HG02763 (cell line): ENCODE measurements at regions not wholly inside any gene's neighbourhood (a gene's known extent, or its start where the extent isn't known, plus 50 kb on each side); places are given as distances from the start of the nearest gene placed in this dataset.
A peak's percentile ranks its signal among the peaks of the same experiment; 100 is the strongest.

Source experiments
- ATAC-seq: cut with Tn5 transposase; IDR thresholded peaks from one replicate; pipeline ENCODE4 v1.9.1; 2021; ENCODE audit warnings: mild to moderate bottlenecking, moderate library complexity; ENCODE audit not compliant: unreplicated experiment

DNA sequence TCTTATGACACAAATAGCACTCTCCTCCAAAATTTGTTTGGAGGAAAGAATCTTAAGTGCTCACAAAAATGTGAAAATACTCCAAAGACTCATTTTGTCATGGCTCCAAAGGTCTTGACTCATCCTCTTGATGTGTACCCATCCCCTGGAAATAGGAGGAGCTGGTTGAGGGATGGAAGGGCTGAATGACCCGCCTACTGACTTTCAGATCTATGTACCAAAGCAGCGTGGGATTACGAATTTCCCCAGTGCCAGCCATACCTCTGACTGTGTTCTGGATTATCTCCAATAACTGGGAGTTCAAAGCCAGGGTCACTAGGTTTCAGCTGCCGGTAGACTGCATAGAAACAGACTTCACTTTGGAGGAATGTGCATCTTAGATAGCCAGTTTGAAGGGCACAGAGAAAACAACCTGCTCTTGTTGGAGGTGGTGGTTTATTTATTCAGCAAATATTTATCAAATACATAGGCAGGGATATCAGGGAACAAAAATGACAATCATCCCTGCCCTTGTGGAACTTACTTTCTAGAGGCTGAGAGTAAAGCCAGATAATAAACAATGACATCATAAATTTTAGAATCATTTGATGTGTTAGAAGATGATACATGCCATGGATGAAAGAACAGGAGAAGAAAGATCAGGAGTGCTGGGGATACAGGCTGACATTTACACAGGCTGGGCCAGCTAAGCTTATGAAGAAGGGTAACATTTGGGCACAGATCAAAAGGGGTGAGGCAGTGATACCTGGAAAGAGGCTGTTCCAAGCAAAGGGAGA is 246.6 kb downstream of the TBXT start:
- no peak for ATAC-seq

DNA sequence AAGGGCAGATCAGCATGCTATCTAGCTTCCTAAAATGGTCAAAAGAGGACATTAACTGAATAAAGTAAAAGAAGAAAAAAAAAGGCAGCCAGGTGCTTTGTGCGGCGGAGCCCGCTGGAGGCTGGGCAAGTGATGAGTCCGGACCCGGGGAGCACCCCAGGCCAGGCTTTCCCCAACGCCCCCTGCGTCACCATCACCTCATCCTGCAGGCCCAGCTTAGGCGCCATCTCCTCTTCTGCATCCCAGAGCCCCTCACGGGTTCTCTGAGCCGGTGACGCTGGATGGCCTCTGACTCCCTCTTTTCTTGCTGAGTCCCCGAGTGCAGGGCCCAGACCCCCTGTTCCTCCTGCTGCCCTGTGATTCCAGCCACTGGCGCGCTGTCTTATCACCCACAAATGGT is 250.1 kb downstream of the TBXT start:
- no peak for ATAC-seq

DNA sequence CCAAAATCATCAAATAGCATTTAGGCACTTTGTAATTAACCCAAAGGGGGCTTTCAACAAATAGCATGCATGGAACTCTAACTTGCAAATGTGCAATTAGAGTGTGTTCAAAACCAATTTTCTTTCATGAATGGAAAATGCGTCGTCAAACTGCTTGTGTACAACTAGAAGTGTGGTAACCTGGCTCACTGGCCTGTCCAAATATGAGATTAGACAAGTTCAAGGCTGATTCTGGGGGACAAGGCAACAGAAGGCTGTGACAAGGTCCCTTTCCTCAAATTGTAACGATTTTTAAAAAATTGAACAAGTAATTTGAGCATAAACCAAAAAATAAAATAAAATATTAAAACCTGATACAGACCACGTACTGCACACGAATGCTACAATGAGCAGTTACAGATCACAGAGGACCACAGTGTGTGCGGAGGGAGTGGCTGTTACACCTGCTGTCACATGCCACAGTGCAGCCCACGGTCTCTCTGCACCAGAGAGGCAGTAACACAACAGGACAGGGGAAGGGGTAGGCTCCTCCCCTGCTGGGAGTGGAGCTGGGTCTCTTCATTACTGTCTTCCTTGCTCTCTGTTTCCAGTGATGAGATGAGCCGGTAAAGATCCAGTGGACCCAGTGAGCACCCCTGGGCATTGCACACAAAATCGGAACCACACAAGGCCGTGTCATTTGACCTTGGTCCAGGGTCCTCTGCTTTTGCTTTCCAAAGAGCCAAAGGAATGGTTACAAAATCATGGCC is 252.2 kb upstream of the PDE10A start:
- no peak for ATAC-seq

DNA sequence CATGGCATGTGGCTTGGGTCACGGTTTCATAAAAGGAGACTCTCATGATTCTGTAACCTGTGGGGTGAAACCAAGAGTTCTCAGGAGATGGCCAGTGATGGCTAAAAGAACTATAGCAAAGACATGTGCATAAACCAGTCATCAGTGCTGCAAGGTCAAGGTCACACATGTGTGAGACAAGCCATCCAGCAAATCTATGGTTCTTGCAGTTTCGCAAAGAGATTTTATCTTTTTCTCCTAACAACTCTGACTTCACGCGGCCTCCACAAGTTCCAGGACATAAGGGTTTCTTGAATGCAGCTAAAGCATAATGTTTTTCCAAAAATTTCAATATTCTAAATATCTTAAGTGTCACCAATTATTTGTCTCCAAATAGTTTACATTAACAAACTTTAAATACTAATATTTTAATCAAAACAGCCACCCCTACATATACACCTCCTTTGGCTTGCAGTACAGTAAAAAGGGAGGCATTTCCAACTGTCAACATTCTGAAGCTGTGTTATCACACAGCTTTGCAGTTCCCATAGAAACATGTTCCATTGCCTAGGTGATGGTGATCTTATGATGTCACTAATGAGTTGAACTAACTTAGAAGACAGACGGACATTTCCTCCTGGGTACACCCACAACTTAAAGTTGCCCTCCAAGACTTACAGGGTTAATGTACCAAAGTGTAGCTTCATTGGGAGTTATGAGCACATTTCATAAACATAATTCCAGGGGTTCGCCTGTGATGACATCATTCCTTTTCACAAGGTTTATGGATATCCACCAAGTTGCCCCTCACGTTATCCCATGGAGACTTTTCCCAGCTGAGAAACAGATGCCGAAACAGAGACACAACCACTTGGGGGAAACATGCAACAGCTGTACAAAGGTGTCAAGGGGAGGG is 250.9 kb upstream of the PDE10A start:
- no peak for ATAC-seq

DNA sequence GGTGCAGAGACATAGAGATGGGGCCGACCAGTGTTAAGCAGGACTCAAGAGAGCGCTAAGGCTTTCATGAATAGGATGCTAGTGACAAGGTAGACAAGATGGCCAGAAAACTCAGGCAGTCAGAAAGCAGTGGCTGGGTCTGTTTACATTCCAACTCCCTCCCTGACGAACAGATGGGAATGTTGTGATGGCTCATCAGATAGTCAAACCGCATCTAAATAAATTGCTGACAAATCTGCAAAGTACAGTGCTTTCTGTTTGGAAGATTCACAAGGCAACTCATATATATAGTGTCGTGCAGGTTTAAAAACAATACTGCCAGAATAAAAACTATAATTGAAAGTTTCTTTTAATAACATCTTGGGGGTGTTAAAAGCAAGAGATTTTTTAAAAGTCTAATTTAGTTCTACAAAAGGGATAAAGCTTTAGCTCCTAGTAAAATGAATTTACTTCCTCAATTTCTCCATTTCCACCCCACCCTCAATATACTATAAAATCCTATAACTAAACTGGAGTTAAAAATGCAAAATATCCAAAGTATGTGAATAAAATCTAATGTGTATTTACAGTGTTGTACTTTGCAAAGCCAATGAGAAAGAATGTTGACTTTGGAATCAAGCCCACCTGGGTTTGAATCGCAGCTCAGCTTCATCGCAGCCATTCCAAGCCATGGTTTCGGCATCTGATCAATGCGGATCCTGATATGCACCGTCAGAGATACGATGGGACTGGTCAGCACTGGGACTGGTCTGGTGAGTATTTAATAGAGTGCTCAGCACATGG is 247.3 kb upstream of the PDE10A start:
- ATAC-seq: no peak

DNA sequence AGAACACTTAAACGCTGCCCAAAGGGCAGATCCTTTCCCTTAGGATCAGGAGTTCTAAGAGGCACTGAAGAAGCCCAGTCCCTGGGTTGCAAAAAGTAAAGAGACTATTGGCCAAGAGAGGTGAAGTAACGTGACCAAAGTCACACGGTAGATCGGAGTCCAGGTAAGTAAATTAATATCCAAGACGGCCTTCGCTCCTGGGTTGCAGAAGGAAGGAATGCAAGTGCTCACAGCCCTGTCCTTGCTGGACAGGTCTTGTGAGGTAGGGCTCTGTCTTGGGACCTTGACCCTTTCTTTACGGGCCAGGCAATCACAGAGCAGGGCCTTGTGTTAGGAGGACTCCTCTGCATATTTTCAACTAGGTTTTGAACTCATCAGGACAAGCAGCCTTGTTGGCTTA is 243.7 kb upstream of the PDE10A start:
- ATAC-seq: no peak

DNA sequence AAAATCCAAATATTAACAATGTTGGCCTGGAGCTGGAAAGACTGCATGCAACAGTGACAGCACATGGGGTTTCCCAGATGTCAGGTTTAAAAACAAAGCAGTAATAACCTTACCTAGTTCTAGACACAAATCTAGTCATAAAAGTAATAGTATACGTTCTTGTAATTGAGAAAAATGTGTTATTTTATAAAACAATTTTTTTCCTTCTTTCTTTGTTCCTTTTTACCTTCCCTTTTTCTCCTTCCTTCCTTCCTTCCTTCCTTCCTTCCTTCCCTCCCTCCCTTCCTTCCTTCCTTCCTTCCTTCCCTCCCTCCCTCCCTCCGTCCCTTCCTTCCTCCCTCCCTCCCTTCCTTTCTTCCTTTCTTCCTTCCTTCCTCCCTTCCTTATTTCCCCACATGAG is 242.7 kb upstream of the PDE10A start:
- no peak for ATAC-seq

DNA sequence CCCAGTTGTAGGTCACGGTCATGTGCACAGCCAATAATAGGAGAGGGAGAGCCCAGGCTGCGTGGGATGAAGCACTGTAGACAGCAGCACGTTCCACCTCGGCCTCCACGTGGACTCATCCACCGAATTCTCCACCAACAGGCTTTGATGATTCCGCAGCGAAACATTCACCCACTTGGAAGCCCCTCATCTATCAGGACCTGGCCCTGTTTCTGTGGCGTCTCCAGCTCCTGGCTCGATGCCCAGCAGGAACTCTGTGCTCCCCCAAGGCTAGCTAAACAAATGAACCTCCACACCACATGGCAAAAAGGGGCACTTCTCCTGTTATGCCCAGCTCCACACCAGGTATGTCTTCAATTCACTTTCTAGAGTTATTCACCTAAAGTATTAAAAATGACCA is 237.9 kb upstream of the PDE10A start:
- ATAC-seq: no peak

DNA sequence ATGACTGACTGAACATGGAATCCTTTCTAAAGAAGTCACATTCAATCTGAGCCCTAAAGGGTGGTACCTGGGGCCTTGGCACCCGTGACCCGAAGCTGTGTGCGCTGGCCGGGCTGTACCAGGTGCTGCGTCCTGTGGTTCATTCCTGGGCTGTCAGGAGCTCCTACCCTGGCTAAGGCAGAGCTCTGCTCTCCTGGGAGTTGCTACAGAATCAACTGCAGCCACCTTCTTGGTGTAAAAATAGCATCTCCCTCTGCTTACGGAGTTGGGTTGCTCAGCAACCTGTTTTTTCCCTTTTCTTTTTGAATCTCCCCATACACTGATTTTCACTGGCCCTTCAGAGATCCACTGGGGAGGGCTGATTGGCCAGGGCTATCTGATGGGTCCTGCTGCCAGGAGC is 236.6 kb upstream of the PDE10A start:
- no peak for ATAC-seq

DNA sequence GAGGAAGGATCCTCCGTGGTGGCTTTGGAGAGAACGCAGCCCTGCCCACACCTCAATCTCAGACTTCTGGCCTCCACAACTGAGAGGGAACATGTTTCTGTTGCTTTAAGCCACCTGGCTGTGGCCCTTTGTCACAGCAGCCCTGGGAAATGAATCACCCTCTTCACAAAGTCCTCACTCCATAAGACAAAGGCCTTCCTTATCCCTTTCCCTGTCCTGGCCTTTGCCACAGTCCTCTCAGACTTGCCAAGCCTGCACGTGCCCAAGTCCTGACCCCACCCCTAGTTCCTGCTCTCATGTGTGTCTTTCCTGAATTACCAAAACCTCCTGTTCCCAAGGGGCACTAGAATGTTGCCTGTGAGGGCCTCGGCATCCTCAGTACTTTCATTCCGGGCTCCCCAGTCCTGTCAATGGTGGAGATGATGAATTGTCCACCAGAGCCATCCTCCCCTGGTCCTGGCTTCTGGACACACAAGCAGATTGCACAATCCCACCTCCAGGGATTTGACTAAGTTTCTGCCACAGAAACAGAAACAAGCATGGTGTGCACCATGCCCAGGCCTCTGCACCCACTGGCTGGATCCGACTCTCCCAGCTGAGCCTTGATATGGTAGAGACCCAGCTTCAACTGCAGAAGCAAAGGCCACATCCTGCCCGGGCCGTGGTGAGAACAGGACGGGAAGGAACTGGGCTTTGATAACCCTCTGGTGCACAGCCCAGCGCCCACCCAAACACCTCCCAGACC is 232.6 kb upstream of the PDE10A start:
- no peak for ATAC-seq

DNA sequence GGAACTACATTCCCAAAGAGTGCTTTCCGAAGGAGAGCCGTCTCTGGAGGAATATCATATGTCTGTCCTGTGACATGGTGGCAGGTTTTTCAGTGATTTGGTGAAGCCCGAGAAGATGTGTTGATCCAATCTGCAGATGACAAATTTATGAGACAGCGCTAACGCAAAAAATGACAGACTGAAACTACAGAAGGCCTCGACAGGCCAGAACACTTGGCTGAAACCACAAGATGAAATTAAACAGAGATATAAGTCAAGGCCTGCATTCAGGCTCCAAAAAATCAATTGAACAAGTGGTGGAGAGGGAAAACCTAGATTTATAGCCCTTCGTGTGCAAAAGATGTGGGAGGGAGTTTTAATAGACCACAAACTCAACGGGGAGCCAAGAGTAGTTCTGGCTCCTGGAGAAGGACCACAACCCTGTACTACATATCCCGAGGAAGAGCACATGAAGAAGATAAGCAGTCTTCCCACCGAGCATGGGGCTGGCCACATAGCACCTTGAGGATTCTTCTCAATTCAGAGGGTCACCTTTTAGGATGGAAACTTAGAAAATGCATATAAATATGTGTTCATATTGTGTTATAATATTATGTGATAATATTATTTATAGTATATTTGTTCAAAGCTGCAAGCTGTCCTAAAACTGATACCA is 231.3 kb upstream of the PDE10A start:
- no peak for ATAC-seq

DNA sequence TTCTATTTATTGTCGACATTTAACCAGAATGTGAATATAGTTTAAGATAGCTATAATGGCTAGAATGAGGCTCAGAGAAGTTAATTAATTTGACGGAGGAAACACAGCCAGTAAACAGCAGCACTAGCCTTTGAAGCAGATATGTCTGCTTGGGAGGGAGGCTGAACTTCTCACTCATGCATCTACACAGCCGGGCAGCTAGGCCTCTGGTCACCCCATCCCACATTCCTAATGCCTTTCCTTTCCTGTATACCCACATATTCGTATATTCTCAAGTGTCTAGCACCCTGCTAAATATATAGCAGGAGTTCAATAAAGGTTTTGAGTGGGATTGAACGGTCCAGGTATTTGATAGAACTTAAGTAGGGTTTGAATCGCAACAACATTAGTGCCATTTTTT is 230.4 kb upstream of the PDE10A start:
- no peak for ATAC-seq

DNA sequence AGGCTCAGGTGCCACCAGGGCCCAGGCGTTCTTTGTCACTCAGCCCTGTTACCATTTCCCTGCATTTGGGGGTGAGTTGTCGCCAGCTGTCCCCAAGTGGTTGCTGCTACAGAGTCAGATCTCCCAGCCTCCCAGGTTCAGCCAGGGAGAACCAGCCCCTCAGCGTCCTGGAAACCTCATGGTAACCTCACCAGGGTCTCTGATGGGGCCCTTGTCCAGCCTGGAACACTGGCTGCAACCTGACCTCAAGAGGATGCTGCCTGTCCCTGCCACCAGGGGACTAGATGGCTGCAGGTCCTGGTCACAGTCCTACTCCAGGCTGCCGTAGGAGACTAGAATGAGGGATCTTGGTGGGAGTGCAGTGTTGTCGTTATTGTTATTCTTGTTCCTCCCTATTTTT is 228.3 kb upstream of the PDE10A start:
- ATAC-seq: no peak

DNA sequence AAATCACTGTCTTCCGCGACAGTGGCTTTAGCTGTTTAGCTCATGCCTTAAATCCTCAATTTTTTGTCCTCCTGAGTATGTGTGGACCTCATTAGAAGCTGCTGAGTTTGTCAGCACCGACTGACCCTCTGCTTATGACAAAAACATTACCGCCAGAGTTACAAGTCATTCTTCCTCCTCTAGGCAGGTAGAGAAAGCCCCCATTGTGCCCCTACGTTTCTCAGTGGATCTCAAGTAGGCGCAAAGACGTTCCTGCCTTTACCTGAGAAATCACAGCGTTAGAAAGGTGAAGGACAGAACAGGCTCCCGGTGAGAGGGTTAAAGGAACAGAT is 227.3 kb upstream of the PDE10A start:
- no peak for ATAC-seq

DNA sequence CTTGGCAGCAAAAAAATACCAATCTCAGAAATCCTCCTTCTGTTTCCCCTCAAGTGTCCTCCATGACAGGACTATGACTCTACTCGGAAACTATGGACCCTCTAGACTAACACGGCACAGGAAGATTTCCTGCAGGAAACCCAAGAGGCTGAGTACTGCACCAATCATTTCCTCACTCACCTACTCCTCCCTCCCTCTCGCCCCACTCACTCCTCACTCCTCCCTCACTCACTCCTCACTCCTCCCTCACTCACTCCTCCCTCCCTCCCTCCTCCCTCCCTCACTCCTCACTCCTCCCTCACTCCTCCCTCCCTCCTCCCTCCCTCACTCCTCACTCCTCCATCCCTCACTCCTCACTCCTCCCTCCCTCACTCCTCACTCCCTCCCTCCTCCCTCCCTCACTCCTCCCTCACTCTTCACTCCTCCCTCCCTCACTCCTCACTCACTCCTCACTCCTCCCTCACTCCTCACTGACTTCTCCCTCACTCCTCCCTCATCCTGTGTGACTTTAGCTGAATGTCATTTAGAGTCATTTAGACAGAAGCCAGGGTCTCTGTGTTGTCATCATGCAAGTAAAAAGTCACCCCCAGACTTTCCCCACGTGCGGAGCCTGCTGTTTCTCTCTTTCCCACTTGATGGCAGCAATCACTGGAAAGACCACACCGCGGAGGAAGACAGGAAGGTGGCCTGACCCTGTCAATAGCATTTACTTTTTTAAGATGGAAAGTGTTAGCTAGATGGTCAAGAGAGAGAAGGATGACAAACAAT is 226.8 kb upstream of the PDE10A start:
- ATAC-seq: no peak

DNA sequence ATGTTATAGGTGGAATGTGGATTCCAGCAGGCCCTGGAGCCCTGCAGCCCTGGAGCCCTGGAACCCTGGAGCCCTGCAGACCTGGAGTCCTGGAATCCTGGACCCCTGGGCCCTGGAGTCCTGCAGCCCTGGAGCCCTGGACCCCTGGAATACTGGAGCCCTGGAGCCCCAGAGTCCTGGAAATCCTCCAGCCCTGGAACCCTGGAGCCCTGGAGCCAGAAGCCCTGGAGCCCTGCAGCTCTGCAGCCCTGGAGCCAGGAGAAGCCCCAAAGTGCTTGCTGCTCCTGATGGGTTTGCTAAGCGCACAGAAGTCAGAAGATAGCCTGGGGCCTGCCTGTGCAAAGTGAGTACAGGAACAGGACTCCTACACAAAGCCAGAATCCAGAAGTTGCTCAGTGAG is 223.1 kb upstream of the PDE10A start:
- ATAC-seq: no peak

DNA sequence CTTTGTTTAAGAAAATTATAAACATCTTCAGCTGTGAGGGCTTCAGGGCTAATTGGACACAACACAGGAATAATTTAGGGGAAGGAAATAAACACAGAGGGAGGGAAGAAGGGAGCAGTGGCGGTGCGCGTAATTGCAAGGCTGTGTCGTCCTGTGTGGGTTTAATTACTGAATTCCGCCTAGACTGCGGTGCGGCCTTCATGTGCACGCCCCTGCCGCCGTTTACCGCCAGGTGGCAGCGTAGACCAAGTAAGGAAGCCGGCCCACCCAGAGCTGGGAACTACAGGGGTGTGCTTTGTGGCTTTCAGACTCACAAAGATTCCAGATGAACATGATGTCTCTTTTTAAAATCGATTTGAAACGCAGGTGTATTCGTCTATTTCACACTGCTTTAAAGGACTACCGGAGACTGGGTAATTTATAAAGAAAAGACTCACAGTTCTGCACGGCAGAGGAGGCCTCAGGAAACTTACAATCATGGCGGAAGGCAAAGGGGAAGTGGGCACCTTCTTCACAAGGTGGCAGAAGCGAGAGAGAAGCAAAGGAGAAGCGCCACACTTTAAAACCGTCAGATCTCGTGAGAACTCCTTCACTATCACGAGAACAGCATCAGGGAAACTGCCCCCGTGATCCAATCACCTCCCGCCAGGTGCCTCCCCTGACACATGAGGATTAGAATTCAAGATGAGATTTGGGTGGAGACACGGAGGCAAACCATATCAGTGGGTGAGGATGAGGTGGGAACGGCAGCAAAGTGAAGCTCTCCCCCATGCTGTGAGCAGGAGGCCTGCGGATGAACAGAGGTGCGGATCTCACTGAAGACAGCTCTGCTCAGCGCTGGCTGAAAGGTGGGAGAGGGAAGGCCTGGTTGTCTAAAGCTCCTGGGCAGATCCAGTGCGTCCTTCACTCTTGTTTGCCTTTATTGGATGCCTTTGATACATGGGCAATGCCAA is 222.0 kb upstream of the PDE10A start:
- peak; percentile 92 for ATAC-seq
